ENCODE measurements at regions not wholly inside any gene's neighbourhood (a gene's known extent, or its start where the extent isn't known, plus 50 kb on each side); places are given as distances from the start of the nearest gene placed in this dataset.

DNA sequence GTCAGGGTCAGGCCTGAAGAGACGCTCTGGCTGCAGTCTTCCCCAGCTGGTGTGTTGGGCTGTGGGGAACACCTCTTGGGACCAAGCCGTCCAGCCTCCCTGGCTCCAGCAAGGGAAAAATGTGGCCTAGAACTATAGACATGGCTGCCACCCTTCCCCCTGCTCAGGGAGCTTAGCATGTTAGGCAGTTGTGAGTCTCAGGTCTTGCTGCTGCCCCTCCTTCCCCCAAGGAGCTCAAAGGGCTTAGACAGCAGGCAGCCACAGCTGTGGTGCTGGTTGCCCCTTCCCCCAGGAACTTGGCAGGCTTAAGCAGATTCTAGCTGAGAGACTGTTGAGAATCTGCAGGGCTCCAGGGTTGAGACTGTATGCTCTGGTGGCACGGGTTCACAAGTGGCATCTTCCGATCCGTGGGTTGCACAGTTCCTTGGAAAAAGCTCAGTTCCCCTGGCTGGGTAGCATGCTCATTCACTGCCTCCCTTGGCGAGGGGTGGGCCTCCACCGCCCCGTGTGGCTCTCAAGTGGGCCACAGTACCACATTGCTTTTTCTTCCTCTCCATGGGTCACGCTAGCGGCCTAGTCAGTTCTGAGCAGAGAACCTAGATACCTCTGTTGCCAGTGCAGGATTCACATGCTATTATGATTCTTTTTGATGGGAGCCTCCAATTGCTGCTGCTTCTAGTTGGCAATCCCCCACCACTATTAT lies 1258.6 kb downstream of the OLFM4 start:
- no peaks in the 10 kb centered on the region for H3K9me3 ChIP-seq (ENCODE audit: control insufficient read depth, insufficient read depth, low read depth, low read length)
- H3K4me1 ChIP-seq (ENCODE audit: control insufficient read depth, insufficient read depth, low read length) = no peaks in the 10 kb centered on the region
- ChIA-PET CTCF (no interaction called here), POLR2A (no interaction called here)
- H3K36me3 ChIP-seq (ENCODE audit: control insufficient read depth in 2 of 2, insufficient read depth in 1 of 2, low read length in 2 of 2) = no peaks in the 10 kb centered on the region
- H3K27ac ChIP-seq (ENCODE audit: extremely low read depth, low read depth, low read length) = no peak overlapping the region
- TF ChIP-seq KLF8 (tag by site-specific recombination; IDR thresholded peaks at IDR 0.05) (no peak), ZNF561 (tag by site-specific recombination; IDR thresholded peaks at IDR 0.05; ENCODE audit: borderline replicate concordance) (no peak), ZNF707 (tag by site-specific recombination; IDR thresholded peaks at IDR 0.05) (no peak), YY2 (tag by site-specific recombination; IDR thresholded peaks at IDR 0.05) (no peak), ZSCAN30 (tag by site-specific recombination; IDR thresholded peaks at IDR 0.05) (no peak), ZNF768 (tag by site-specific recombination; IDR thresholded peaks at IDR 0.05) (no peak), ZSCAN16 (tag by site-specific recombination; IDR thresholded peaks at IDR 0.05) (no peak), ZNF76 (tag by site-specific recombination; IDR thresholded peaks at IDR 0.05; ENCODE audit: borderline replicate concordance, low read depth) (no peak), ZIC2 (tag by site-specific recombination; IDR thresholded peaks at IDR 0.05) (no peak)
- TF ChIP-seq, protein P1, sequence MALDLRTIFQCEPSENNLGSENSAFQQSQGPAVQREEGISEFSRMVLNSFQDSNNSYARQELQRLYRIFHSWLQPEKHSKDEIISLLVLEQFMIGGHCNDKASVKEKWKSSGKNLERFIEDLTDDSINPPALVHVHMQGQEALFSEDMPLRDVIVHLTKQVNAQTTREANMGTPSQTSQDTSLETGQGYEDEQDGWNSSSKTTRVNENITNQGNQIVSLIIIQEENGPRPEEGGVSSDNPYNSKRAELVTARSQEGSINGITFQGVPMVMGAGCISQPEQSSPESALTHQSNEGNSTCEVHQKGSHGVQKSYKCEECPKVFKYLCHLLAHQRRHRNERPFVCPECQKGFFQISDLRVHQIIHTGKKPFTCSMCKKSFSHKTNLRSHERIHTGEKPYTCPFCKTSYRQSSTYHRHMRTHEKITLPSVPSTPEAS (tag by site-specific recombination; IDR thresholded peaks at IDR 0.05) = no peak
- TF ChIP-seq, protein P2, sequence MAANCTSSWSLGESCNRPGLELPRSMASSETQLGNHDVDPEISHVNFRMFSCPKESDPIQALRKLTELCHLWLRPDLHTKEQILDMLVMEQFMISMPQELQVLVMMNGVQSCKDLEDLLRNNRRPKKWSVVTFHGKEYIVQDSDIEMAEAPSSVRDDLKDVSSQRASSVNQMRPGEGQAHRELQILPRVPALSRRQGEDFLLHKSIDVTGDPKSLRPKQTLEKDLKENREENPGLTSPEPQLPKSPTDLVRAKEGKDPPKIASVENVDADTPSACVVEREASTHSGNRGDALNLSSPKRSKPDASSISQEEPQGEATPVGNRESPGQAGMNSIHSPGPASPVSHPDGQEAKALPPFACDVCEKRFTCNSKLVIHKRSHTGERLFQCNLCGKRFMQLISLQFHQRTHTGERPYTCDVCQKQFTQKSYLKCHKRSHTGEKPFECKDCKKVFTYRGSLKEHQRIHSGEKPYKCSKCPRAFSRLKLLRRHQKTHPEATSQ (tag by site-specific recombination; IDR thresholded peaks at IDR 0.05) = no peak
- TF ChIP-seq, protein P3, sequence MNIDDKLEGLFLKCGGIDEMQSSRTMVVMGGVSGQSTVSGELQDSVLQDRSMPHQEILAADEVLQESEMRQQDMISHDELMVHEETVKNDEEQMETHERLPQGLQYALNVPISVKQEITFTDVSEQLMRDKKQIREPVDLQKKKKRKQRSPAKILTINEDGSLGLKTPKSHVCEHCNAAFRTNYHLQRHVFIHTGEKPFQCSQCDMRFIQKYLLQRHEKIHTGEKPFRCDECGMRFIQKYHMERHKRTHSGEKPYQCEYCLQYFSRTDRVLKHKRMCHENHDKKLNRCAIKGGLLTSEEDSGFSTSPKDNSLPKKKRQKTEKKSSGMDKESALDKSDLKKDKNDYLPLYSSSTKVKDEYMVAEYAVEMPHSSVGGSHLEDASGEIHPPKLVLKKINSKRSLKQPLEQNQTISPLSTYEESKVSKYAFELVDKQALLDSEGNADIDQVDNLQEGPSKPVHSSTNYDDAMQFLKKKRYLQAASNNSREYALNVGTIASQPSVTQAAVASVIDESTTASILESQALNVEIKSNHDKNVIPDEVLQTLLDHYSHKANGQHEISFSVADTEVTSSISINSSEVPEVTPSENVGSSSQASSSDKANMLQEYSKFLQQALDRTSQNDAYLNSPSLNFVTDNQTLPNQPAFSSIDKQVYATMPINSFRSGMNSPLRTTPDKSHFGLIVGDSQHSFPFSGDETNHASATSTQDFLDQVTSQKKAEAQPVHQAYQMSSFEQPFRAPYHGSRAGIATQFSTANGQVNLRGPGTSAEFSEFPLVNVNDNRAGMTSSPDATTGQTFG (tag by site-specific recombination; IDR thresholded peaks at IDR 0.05; ENCODE audit: borderline replicate concordance) = no peak
- TF ChIP-seq, protein P4, sequence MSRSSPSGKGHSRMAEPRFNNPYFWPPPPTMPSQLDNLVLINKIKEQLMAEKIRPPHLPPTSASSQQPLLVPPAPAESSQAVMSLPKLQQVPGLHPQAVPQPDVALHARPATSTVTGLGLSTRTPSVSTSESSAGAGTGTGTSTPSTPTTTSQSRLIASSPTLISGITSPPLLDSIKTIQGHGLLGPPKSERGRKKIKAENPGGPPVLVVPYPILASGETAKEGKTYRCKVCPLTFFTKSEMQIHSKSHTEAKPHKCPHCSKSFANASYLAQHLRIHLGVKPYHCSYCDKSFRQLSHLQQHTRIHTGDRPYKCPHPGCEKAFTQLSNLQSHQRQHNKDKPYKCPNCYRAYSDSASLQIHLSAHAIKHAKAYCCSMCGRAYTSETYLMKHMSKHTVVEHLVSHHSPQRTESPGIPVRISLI (tag by site-specific recombination; IDR thresholded peaks at IDR 0.05) = no peak
- no peak overlapping the region for H3K4me3 ChIP-seq (ENCODE audit: low read depth, low read length)

DNA sequence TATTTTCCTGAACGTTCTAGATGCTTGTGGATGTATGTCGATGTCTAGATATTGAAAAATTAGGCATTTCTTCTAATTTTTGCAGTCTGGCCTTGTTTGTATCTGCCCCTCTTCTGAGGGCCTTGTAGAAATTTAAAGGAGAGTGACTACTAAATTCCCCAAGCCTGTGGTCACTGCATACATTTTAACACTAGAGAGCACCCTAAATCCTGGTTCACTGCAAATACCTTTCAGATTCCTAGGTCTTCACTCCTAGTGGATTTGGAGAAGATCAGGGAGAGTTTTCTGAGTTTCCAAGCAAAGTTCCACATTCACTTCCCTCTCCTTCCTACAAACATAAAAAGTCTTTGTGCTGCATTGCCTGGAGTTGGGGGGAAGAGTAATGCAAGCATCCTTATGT lies 1272.5 kb downstream of the OLFM4 start:
- Histone ChIP-seq H3K9me3 (ENCODE audit: control insufficient read depth, insufficient read depth, low read depth, low read length) (no peaks in the 10 kb centered on the region), H3K4me1 (ENCODE audit: control insufficient read depth, insufficient read depth, low read length) (no peaks in the 10 kb centered on the region), H3K4me3 (ENCODE audit: low read depth, low read length) (no peak overlapping the region), H3K36me3 (ENCODE audit: control insufficient read depth in 2 of 2, insufficient read depth in 1 of 2, low read length in 2 of 2) (no peaks in the 10 kb centered on the region), H3K27ac (ENCODE audit: extremely low read depth, low read depth, low read length) (no peak overlapping the region)
- TF ChIP-seq GLIS2 (tag by site-specific recombination; IDR thresholded peaks at IDR 0.05) (no peak), IKZF3 (tag by site-specific recombination; IDR thresholded peaks at IDR 0.05) (no peak), ZSCAN16 (tag by site-specific recombination; IDR thresholded peaks at IDR 0.05) (no peak), EGR2 (tag by site-specific recombination; IDR thresholded peaks at IDR 0.05; ENCODE audit: low read depth) (no peak)
- ChIA-PET POLR2A (no interaction called here), CTCF (no interaction called here)
